Hepatocyte (in vitro differentiated cells): ENCODE measurements at regions not wholly inside any gene's neighbourhood (a gene's known extent, or its start where the extent isn't known, plus 50 kb on each side); places are given as distances from the start of the nearest gene placed in this dataset.

Experiments
- CTCF ChIP-seq: fragments of 200-600 bp; sonication (generic); IDR thresholded peaks from 2 replicates; pipeline ENCODE4 v1.5.1; 2016; ENCODE audit warnings: antibody characterized with exemption, mild to moderate bottlenecking; ENCODE audit not compliant: poor library complexity
- EZH2 ChIP-seq: fragments of 200-600 bp; sonication (generic); IDR thresholded peaks from 2 replicates; pipeline ENCODE4 v1.6.1; 2016; ENCODE audit warnings: antibody characterized with exemption, mild to moderate bottlenecking, borderline replicate concordance
- EZH2phosphoT487 ChIP-seq: fragments of 200-600 bp; sonication (generic); IDR thresholded peaks from one replicate; pipeline ENCODE4 v1.6.1; 2018; ENCODE audit warnings: antibody characterized with exemption, mild to moderate bottlenecking, low read depth, moderate library complexity; ENCODE audit not compliant: unreplicated experiment, severe bottlenecking

- TF ChIP-seq EZH2 (no peak), CTCF (peak; percentile 80), EZH2phosphoT487 (no peak)
These were observed 111.0 kb upstream of the TFAP2D start for GRCh38 chr6:50602292-50602691.
